CD4-positive, alpha-beta T cell (primary cell): ENCODE measurements at regions not wholly inside any gene's neighbourhood (a gene's known extent, or its start where the extent isn't known, plus 50 kb on each side); places are given as distances from the start of the nearest gene placed in this dataset.
"Not testable (repeated sequence)": the region's sequence is repeated elsewhere in the genome, so short reads cannot be mapped to it uniquely, and the experiment has no call there.

Experiments
- ATAC-seq: fragments of 200-7000 bp; cut with Tn5 transposase; one replicate; pipeline ENCODE4 v1.10.0; 2022; ENCODE audit warnings: mild to moderate bottlenecking; ENCODE audit not compliant: poor library complexity
- CTCF ChIA-PET: fragments of 350-600 bp; sonication (Branson Sonifier 250); formaldehyde crosslinking; loops from one replicate; lab custom pipeline; 2021; ENCODE audit warnings: antibody characterized with exemption, inconsistent platforms; lab: Charles Lee
- POLR2A ChIA-PET: fragments of 350-600 bp; sonication (Branson Sonifier 250); formaldehyde crosslinking; loops from one replicate; lab custom pipeline; 2021; ENCODE audit warnings: antibody characterized with exemption, inconsistent platforms; lab: Charles Lee
- DNase-seq, 14 experiments: peaks; one replicate each; pipeline ENCODE4 v3.0.0-alpha.2; 2013 to 2020; ENCODE audit warnings: mixed read lengths in 2 of 14
- H3K27ac ChIP-seq, 2 donors: one replicate each; pipeline versions ENCODE4 v1.5.1 to v1.7.0; 2013; ENCODE audit warnings: low read length in 2 of 2, low read depth in 1 of 2, mild to moderate bottlenecking in 1 of 2
- H3K27me3 ChIP-seq, 2 experiments: 1 replicate in 1 of 2; 2 replicates in 1 of 2; pipeline versions ENCODE4 v1.6.1 to v1.7.0; 2013; ENCODE audit warnings: low read length in 2 of 2, control low read depth in 1 of 2, mild to moderate bottlenecking in 1 of 2, moderate library complexity in 1 of 2; ENCODE audit not compliant: insufficient read depth in 2 of 2, control insufficient read depth in 1 of 2
- H3K36me3 ChIP-seq: one replicate; pipeline ENCODE4 v1.6.1; 2013; ENCODE audit warnings: low read length, control low read depth; ENCODE audit not compliant: insufficient read depth
- H3K4me1 ChIP-seq: one replicate; pipeline ENCODE4 v1.6.1; 2013; ENCODE audit warnings: low read length, control low read depth; ENCODE audit not compliant: insufficient read depth
- H3K4me3 ChIP-seq: one replicate; pipeline ENCODE4 v1.5.1; 2013; ENCODE audit warnings: mild to moderate bottlenecking, low read length, moderate library complexity
- H3K9me3 ChIP-seq, 2 experiments: 1 replicate in 1 of 2; 2 replicates in 1 of 2; pipeline versions ENCODE4 v1.6.1 to v1.7.0; 2013; ENCODE audit warnings: low read length in 2 of 2, mild to moderate bottlenecking in 2 of 2, control low read depth in 1 of 2, moderate library complexity in 1 of 2; ENCODE audit not compliant: control insufficient read depth in 1 of 2, insufficient read depth in 1 of 2
- H3K27ac Mint-ChIP-seq: one replicate; pipeline ENCODE4 v1.8.0; 2020; ENCODE audit warnings: mixed read lengths
- H3K27me3 Mint-ChIP-seq: one replicate; pipeline ENCODE4 v1.8.0; 2021; ENCODE audit warnings: mixed read lengths
- H3K36me3 Mint-ChIP-seq: one replicate; pipeline ENCODE4 v1.8.0; 2021; ENCODE audit warnings: low read depth, mixed read lengths
- H3K4me1 Mint-ChIP-seq: one replicate; pipeline ENCODE4 v1.8.0; 2021; ENCODE audit warnings: low read depth, mixed read lengths
- H3K4me3 Mint-ChIP-seq: one replicate; pipeline ENCODE4 v1.8.0; 2020; ENCODE audit warnings: mild to moderate bottlenecking, mixed read lengths
- H3K9me3 Mint-ChIP-seq: one replicate; pipeline ENCODE4 v1.8.0; 2020; ENCODE audit warnings: mixed read lengths
- intact Hi-C, 2 experiments: fragments of 100-400 bp; cut with DNase I in 1 of 2; cut with micrococcal nuclease in 1 of 2; formaldehyde crosslinking; loops; one replicate each; pipeline versions ENCODE4 v1.15.1 to v1.9.0; 2023 to 2025; cut with DNase I, micrococcal nuclease
- TF ChIP-seq, protein P1 (sequence below): fragments of 200-600 bp; IDR thresholded peaks from one replicate; pipeline ENCODE4 v1.8.0; 2022; ENCODE audit warnings: antibody characterized with exemption, mild to moderate bottlenecking

DNA sequence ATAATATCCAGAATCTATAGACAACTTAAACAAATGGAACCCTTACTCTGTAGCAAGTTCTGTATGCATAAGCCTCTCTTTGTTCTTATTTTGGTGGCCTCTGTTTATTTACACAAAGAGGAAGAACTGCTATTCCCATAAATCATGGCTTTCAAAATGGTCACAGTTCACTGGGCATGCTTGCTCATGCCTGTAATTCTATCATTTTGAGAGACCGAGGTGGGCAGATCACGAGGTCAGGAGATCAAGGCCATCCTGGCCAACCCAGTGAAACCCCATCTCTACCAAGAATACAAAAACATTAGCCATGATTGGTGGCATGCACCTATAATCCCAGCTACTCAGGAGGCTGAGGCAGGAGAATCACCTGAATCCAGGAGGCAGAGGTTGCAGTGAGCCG, 307.3 kb upstream of the ZNF337 start:
- H3K36me3 ChIP-seq, H3K4me3 Mint-ChIP-seq, ATAC-seq, intact Hi-C loops, H3K4me1 ChIP-seq, H3K27me3 ChIP-seq, H3K9me3 ChIP-seq, H3K4me1 Mint-ChIP-seq, H3K27me3 Mint-ChIP-seq, H3K36me3 Mint-ChIP-seq, H3K27ac Mint-ChIP-seq, CTCF ChIA-PET, H3K9me3 Mint-ChIP-seq, H3K27ac ChIP-seq, POLR2A ChIA-PET, DNase-seq, H3K4me3 ChIP-seq: not testable (repeated sequence)

DNA sequence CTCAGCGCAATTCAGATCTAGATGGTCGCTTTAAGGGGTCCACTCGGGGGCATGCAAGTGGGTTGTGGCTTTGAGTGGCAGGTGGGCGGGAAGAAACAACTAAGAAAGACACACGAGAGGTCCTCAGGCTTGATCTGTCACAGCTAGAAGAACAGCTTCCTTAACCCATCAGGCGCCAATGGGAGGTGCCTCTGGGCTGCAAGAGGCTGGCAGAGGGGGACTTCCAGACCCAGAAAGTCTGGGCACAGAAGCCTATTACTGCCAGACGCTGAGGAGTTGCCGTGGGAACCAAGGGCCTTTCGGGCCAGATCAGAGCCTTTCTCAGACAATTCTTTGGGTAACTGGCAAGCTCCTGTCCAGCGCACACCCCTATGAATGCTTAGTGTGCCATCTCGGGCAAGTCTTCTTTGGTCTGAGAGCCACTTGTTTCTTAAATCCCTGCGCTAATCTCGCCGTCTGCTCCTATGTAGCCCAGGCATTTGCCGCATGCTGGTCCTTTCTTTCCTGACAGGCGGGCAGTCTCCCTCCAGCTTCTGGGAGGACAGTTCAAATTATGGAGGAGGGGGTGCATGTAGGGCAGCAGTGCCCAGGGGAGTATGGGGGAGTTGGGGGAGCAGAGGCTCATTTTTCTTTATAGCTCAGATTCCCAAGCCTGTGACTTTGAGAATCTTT, 300.9 kb upstream of the ZNF337 start:
- H3K4me1 Mint-ChIP-seq, DNase-seq, POLR2A ChIA-PET, H3K4me3 ChIP-seq, H3K9me3 ChIP-seq, H3K27ac Mint-ChIP-seq, ATAC-seq, CTCF ChIA-PET, H3K27me3 ChIP-seq, H3K36me3 Mint-ChIP-seq, H3K4me3 Mint-ChIP-seq, intact Hi-C loops, H3K36me3 ChIP-seq, H3K27ac ChIP-seq, H3K9me3 Mint-ChIP-seq, H3K27me3 Mint-ChIP-seq, H3K4me1 ChIP-seq: not testable (repeated sequence)

DNA sequence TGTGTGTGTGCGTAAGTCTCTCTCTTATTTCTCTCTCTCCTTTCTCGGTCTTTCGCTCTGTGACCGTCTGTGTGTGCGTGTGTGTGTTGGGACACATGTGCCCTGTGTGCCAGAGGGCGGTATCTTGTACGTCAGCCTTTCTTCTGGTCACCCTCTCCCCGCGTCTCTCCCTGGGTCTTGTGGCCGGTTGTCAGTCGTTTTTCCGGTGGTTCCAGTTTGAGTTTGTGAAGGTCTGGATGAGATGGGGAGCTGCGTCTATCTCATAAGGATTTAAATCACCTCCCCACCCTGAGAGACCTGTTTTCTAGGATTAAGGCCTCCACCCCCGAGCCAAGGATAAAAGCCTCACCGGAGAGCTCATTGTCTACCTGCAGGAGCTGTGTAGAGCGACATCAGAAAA, 295.5 kb upstream of the ZNF337 start:
- Mint-ChIP-seq H3K9me3 (no peaks in the 10 kb centered on the region), H3K27ac (no peak overlapping the region), H3K4me3 (no peak overlapping the region), H3K36me3 (no peaks in the 10 kb centered on the region), H3K27me3 (peaks cover 8% of the 10 kb centered on the region), H3K4me1 (no peaks in the 10 kb centered on the region)
- ATAC-seq (no peak), DNase-seq (no peak)
- Histone ChIP-seq H3K4me1 (peaks cover 4% of the 10 kb centered on the region), H3K27me3 (no peaks in the 10 kb centered on the region), H3K9me3 (no peaks in the 10 kb centered on the region), H3K4me3 (no peak overlapping the region), H3K36me3 (no peaks in the 10 kb centered on the region), H3K27ac (no peak overlapping the region)
- ChIA-PET CTCF (no interaction called here), POLR2A (no interaction called here)
- intact Hi-C loops, result no loop called here
- TF ChIP-seq, protein P1, sequence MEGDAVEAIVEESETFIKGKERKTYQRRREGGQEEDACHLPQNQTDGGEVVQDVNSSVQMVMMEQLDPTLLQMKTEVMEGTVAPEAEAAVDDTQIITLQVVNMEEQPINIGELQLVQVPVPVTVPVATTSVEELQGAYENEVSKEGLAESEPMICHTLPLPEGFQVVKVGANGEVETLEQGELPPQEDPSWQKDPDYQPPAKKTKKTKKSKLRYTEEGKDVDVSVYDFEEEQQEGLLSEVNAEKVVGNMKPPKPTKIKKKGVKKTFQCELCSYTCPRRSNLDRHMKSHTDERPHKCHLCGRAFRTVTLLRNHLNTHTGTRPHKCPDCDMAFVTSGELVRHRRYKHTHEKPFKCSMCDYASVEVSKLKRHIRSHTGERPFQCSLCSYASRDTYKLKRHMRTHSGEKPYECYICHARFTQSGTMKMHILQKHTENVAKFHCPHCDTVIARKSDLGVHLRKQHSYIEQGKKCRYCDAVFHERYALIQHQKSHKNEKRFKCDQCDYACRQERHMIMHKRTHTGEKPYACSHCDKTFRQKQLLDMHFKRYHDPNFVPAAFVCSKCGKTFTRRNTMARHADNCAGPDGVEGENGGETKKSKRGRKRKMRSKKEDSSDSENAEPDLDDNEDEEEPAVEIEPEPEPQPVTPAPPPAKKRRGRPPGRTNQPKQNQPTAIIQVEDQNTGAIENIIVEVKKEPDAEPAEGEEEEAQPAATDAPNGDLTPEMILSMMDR, result no peak

DNA sequence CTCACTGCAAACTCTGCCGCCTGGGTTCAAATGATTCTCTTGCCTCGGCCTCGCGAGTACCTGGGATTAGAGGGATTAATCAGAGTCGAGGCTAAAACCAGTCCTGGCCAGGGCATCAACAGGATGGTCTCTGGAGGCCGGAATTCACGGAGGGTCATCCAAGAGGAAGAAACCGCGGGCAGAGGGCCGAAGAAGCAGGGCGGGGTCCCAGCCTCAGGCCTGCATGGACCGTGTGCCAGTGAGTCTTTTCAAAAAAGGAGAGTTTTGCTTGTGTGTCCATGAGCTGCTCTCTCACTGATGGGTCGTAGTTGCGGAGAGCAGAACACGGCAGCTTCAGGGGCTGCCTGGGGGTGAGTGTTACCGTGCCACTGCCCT, 295.1 kb upstream of the ZNF337 start:
- Mint-ChIP-seq H3K36me3 (no peaks in the 10 kb centered on the region), H3K4me1 (no peaks in the 10 kb centered on the region), H3K9me3 (no peaks in the 10 kb centered on the region), H3K27me3 (peaks cover 8% of the 10 kb centered on the region), H3K27ac (no peak overlapping the region), H3K4me3 (no peak overlapping the region)
- H3K36me3 ChIP-seq, result no peaks in the 10 kb centered on the region
- H3K9me3 ChIP-seq, result no peaks in the 10 kb centered on the region
- POLR2A ChIA-PET, result no interaction called here
- no peaks in the 10 kb centered on the region for H3K27me3 ChIP-seq
- ATAC-seq, result no peak
- intact Hi-C loops, result no loop called here
- no peak overlapping the region for H3K4me3 ChIP-seq
- TF ChIP-seq, protein P1, result no peak
- no peak for DNase-seq
- CTCF ChIA-PET, result no interaction called here
- H3K27ac ChIP-seq, result no peak overlapping the region
- peaks cover 8% of the 10 kb centered on the region for H3K4me1 ChIP-seq
